Endothelial cell of umbilical vein (primary cell): ENCODE measurements at regions not wholly inside any gene's neighbourhood (a gene's known extent, or its start where the extent isn't known, plus 50 kb on each side); places are given as distances from the start of the nearest gene placed in this dataset.

Experiments
- BruUV-seq: library from RNA; stranded (reverse); fragments of 400-500 nt; replicated peaks from 2 replicates; lab custom pipeline; 2021; lab: Mats Ljungman, UMichigan
- CTCF ChIA-PET: fragments of 300-600, 350-600 bp; sonication (Branson Sonifier 250); formaldehyde crosslinking; loops from one replicate; lab custom pipeline; 2021; ENCODE audit warnings: antibody characterized with exemption, inconsistent platforms; lab: Charles Lee
- POLR2A ChIA-PET: fragments of 300-600, 350-600 bp; sonication (Branson Sonifier 250); formaldehyde crosslinking; loops from one replicate; lab custom pipeline; 2021; ENCODE audit warnings: antibody characterized with exemption, inconsistent platforms; lab: Charles Lee
- DNase-seq: peaks from one replicate; pipeline ENCODE4 v3.0.0-alpha.2; 2011; ENCODE audit warnings: low read depth, low spot score
- FAIRE-seq: peaks from 2 replicates; lab custom pipeline; 2011; peaks lifted over from hg19 to GRCh38; lab: Jason Lieb, UNC
- H2AFZ ChIP-seq: 2 replicates; pipeline ENCODE4 v1.6.0; 2012; ENCODE audit warnings: low read depth, low read length, control low read depth, inconsistent platforms
- H3K27ac ChIP-seq: 2 replicates; pipeline ENCODE4 v1.5.1; 2011; ENCODE audit warnings: low read depth, mild to moderate bottlenecking, control low read depth, low read length, moderate library complexity; ENCODE audit not compliant: insufficient read depth
- H3K27me3 ChIP-seq, 2 experiments: 2 replicates each; pipeline versions ENCODE4 v1.6.0 to v1.6.1; 2011; ENCODE audit warnings: low read length in 2 of 2, mixed read lengths in 1 of 2; ENCODE audit not compliant: control insufficient read depth in 2 of 2, insufficient read depth in 2 of 2
- H3K36me3 ChIP-seq, 2 experiments: 2 replicates in 1 of 2; 3 replicates in 1 of 2; pipeline ENCODE4 v1.5.1; 2011; ENCODE audit warnings: low read length in 2 of 2, mild to moderate bottlenecking in 1 of 2, moderate library complexity in 1 of 2; ENCODE audit not compliant: control insufficient read depth in 2 of 2, insufficient read depth in 2 of 2; ENCODE audit errors: extremely low read depth in 1 of 2
- H3K4me1 ChIP-seq: 3 replicates; pipeline ENCODE4 v1.5.1; 2011; ENCODE audit warnings: mild to moderate bottlenecking, low read length; ENCODE audit not compliant: control insufficient read depth, insufficient read depth; ENCODE audit errors: extremely low read depth
- H3K4me2 ChIP-seq: 2 replicates; pipeline ENCODE4 v1.6.1; 2011; ENCODE audit warnings: low read length, control low read depth, mixed read lengths; ENCODE audit not compliant: insufficient read depth
- H3K4me3 ChIP-seq, 3 experiments: fragments of 200-600 bp in 1 of 3; sonication (generic), shearing (Covaris generic) in 1 of 3; replicated peaks in 1 of 3; 2 replicates each; pipeline ENCODE4 v1.5.1; 2011 to 2016; ENCODE audit warnings: control low read depth in 3 of 3, low read length in 3 of 3, mild to moderate bottlenecking in 2 of 3, inconsistent platforms in 1 of 3, low read depth in 1 of 3, moderate library complexity in 1 of 3; ENCODE audit not compliant: insufficient read depth in 1 of 3
- H3K79me2 ChIP-seq: 2 replicates; pipeline ENCODE4 v1.6.0; 2012; ENCODE audit warnings: low read length, inconsistent platforms; ENCODE audit not compliant: control insufficient read depth, insufficient read depth
- H3K9ac ChIP-seq: replicated peaks from 2 replicates; pipeline ENCODE3; 2011; ENCODE audit warnings: low read length, control low read depth; ENCODE audit not compliant: insufficient read depth; ENCODE audit errors: extremely low read depth
- H3K9me1 ChIP-seq: replicated peaks from 3 replicates; pipeline ENCODE4 v1.6.0; 2011; ENCODE audit warnings: mild to moderate bottlenecking, low read length; ENCODE audit not compliant: control insufficient read depth, insufficient read depth; ENCODE audit errors: extremely low read depth
- H3K9me3 ChIP-seq: replicated peaks from 2 replicates; pipeline ENCODE4 v1.5.1; 2012; ENCODE audit warnings: low read length, inconsistent platforms; ENCODE audit not compliant: control insufficient read depth, insufficient read depth
- H4K20me1 ChIP-seq: replicated peaks from 2 replicates; pipeline ENCODE3; 2011; ENCODE audit warnings: mild to moderate bottlenecking, low read length; ENCODE audit not compliant: control insufficient read depth, insufficient read depth; ENCODE audit errors: extremely low read depth
- GATA2 ChIP-seq: IDR thresholded peaks from 2 replicates; pipeline ENCODE4 v1.7.0; 2011; ENCODE audit warnings: low read depth, mild to moderate bottlenecking, moderate library complexity, mixed read lengths, low read length; ENCODE audit not compliant: insufficient read length, insufficient read depth
- dilution Hi-C: fragments of 300-500 bp; cut with MboI; formaldehyde crosslinking; loops from one replicate; pipeline ENCODE4 v1.15.0; 2019; ENCODE audit warnings: low sequenced_read_pairs; ENCODE audit not compliant: extremely low pct_ligation_motif_present
- intact Hi-C: fragments of 100-400 bp; cut with micrococcal nuclease; formaldehyde crosslinking; loops from one replicate; pipeline ENCODE4 v1.10.0; 2022
- TF ChIP-seq, protein P1 (sequence below), 2 donors: IDR thresholded peaks; 1 replicate in 1 of 2; 2 replicates in 1 of 2; pipeline ENCODE4 v1.5.1; 2011; ENCODE audit warnings: low read length in 2 of 2, mild to moderate bottlenecking in 2 of 2, moderate library complexity in 2 of 2, control low read depth in 1 of 2, inconsistent platforms in 1 of 2, low read depth in 1 of 2; ENCODE audit not compliant: insufficient read depth in 1 of 2; ENCODE audit errors: extremely low read depth in 1 of 2

DNA sequence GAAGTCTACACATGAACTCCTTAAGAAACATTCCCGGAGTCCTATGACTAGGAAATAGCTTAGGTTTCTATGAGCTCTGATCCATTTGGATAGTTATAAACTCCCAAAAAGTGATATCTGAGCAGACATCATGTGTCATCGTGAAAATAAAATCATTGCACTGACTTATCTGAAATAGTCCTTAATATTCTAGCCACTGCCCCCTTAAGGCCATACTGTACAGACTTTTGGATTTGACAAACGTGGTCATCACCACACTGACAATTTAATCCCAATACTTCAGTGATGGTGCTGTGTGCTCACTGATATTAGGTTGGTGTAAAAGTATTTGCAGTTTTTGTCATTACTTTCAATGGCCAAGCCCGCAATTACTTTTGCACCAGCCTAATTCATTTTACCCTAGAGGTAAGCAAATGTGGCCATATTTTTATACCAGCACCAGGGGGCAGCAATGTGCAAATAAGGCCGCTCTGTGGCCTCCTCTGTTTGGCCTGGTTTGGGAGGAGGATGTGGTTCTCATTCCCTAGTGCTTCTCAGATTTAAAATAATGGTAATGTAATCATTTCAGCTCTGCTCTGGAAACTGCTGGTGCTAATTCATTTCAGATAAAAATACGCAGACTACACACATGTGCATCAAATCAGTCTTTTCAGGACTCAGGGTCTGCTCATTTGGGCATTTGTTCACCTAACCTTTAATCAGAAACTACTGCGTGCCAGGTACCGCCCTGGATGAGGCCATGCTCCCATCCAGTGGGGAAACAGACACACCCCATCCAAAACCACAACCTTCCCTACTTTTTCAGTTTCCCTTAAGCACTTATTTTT lies 196.4 kb upstream of the C1QTNF7 start:
- TF ChIP-seq, protein P1, sequence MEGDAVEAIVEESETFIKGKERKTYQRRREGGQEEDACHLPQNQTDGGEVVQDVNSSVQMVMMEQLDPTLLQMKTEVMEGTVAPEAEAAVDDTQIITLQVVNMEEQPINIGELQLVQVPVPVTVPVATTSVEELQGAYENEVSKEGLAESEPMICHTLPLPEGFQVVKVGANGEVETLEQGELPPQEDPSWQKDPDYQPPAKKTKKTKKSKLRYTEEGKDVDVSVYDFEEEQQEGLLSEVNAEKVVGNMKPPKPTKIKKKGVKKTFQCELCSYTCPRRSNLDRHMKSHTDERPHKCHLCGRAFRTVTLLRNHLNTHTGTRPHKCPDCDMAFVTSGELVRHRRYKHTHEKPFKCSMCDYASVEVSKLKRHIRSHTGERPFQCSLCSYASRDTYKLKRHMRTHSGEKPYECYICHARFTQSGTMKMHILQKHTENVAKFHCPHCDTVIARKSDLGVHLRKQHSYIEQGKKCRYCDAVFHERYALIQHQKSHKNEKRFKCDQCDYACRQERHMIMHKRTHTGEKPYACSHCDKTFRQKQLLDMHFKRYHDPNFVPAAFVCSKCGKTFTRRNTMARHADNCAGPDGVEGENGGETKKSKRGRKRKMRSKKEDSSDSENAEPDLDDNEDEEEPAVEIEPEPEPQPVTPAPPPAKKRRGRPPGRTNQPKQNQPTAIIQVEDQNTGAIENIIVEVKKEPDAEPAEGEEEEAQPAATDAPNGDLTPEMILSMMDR (IDR thresholded peaks at IDR 0.05; ENCODE audit: extremely low read depth in 1 of 2, insufficient read depth in 1 of 2, low read depth in 1 of 2, low read length in 2 of 2), result peak; percentile 60 to 61
- TF ChIP-seq GATA2, result no peak
- ChIA-PET CTCF (interaction anchor here (1.3 to 2.1 kb wide), 2 partner anchors 226 to 1577 kb away, joined by 3 to 16 read pairs; no protein-coding TSS in a partner anchor), POLR2A (no interaction called here)
- no peaks in the 10 kb centered on the region for H3K9me1 ChIP-seq
- H3K27ac ChIP-seq, result no peak overlapping the region
- H3K4me1 ChIP-seq, result no peaks in the 10 kb centered on the region
- no peak overlapping the region for H3K4me3 ChIP-seq
- no peaks in the 10 kb centered on the region for H3K79me2 ChIP-seq
- H3K36me3 ChIP-seq, result no peaks in the 10 kb centered on the region
- intact Hi-C loops, result loop anchor here (1.0 to 10.0 kb wide), 5 partner anchors 165 to 1575 kb away; partner anchors contain the start of genes CPEB2 and FBXL5
- no TSS peak for BruUV-seq
- H3K4me2 ChIP-seq, result no peak overlapping the region
- H3K9ac ChIP-seq, result no peak overlapping the region
- no peak overlapping the region for H2AFZ ChIP-seq
- H3K9me3 ChIP-seq, result no peaks in the 10 kb centered on the region
- dilution Hi-C loops, result no loop called here
- FAIRE-seq (peak; percentile 91), DNase-seq (peak; percentile 62)
- H3K27me3 ChIP-seq, result no peaks in the 10 kb centered on the region
- H4K20me1 ChIP-seq, result no peaks in the 10 kb centered on the region
